ENCODE measurements at regions not wholly inside any gene's neighbourhood (a gene's known extent, or its start where the extent isn't known, plus 50 kb on each side); places are given as distances from the start of the nearest gene placed in this dataset.

- Histone ChIP-seq H3K14ac (ENCODE audit: low read length) (no peak overlapping the region), H4K91ac (ENCODE audit: low read depth, low read length, poor library complexity) (no peak overlapping the region), H3K36me3 (replicated peaks in 1 of 2; ENCODE audit: control insufficient read depth in 2 of 2, insufficient read depth in 2 of 2, low read length in 2 of 2) (no peaks in the 10 kb centered on the region), H3K79me1 (ENCODE audit: low read depth, low read length) (no peaks in the 10 kb centered on the region), H2AK5ac (ENCODE audit: low read depth, low read length) (no peak overlapping the region), H3K18ac (ENCODE audit: low read length) (no peak overlapping the region), H3K27me3 (ENCODE audit: control insufficient read depth in 3 of 3, insufficient read depth in 3 of 3, low read depth in 1 of 3, low read length in 3 of 3) (no peaks in the 10 kb centered on the region), H2BK5ac (ENCODE audit: low read length) (no peak overlapping the region), H3K9me3 (replicated peaks in 1 of 2; ENCODE audit: control insufficient read depth in 2 of 2, insufficient read depth in 1 of 2, low read depth in 1 of 2, low read length in 2 of 2) (no peaks in the 10 kb centered on the region), H3K4ac (ENCODE audit: low read length) (no peak overlapping the region), H2BK12ac (ENCODE audit: low read length) (no peak overlapping the region), H3K4me2 (ENCODE audit: insufficient read depth, low read length, poor library complexity, severe bottlenecking) (no peak overlapping the region), H3K9ac (ENCODE audit: low read depth, low read length, poor library complexity) (no peak overlapping the region), H3K23ac (ENCODE audit: low read depth, low read length, poor library complexity) (no peak overlapping the region), H2BK120ac (ENCODE audit: low read depth, low read length) (no peak overlapping the region), H2BK15ac (ENCODE audit: low read length) (no peak overlapping the region), H3K27ac (replicated peaks; ENCODE audit: low read length) (no peak overlapping the region), H4K8ac (ENCODE audit: low read depth, low read length) (no peak overlapping the region), H3K4me3 (ENCODE audit: low read length in 2 of 2) (no peak overlapping the region), H3K4me1 (ENCODE audit: control insufficient read depth in 2 of 2, insufficient read depth in 1 of 2, low read depth in 1 of 2, low read length in 2 of 2) (peaks cover 2 to 8% of the 10 kb centered on the region in 2 donors), H2AFZ (ENCODE audit: low read length) (no peak overlapping the region)
- no CpG with 5 or more reads among the region's 3 CpGs for WGBS, 2 donors (ENCODE audit: extremely low coverage in 2 of 2, insufficient read length in 2 of 2, insufficient replicate concordance in 1 of 2)
- no peak for DNase-seq (ENCODE audit: low spot score)
Measured at GRCh38 chr3:27943106-27943505, 221.0 kb upstream of the EOMES start.

DNA sequence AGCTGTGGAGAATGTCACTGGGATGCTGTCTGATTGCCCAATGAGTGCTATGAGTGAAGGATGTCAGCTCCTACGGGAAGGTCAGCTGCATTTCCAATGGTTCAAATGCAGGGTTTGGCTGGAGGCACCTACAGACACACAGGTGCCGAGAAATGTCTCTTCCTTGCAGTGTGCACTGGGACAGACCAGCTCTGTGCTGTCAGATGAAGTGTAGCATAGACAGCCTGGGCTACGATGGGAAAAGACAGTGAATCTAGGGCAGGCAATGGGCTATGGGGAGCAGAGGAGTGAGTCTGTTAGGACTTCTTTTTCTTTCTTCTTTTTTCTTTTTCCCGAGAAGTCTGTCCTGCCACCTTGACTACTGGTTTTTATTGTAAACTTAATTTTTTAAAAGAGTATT is 223.1 kb upstream of the EOMES start:
- no peaks in the 10 kb centered on the region for H3K79me1 ChIP-seq (ENCODE audit: low read depth, low read length)
- no CpG with 5 or more reads among the region's 4 CpGs for WGBS, 2 donors (ENCODE audit: extremely low coverage in 2 of 2, insufficient read length in 2 of 2, insufficient replicate concordance in 1 of 2)
- no peak overlapping the region for H3K9ac ChIP-seq (ENCODE audit: low read depth, low read length, poor library complexity)
- DNase-seq (ENCODE audit: low spot score): no peak
- no peak overlapping the region for H2AFZ ChIP-seq (ENCODE audit: low read length)
- no peak overlapping the region for H2BK120ac ChIP-seq (ENCODE audit: low read depth, low read length)
- no peak overlapping the region for H2BK15ac ChIP-seq (ENCODE audit: low read length)
- no peak overlapping the region for H3K14ac ChIP-seq (ENCODE audit: low read length)
- H3K36me3 ChIP-seq (replicated peaks in 1 of 2; ENCODE audit: control insufficient read depth in 2 of 2, insufficient read depth in 2 of 2, low read length in 2 of 2): no peaks in the 10 kb centered on the region
- H3K27me3 ChIP-seq (ENCODE audit: control insufficient read depth in 3 of 3, insufficient read depth in 3 of 3, low read depth in 1 of 3, low read length in 3 of 3): no peaks in the 10 kb centered on the region
- no peak overlapping the region for H2BK5ac ChIP-seq (ENCODE audit: low read length)
- peaks cover 0 to 2% of the 10 kb centered on the region in 2 donors for H3K4me1 ChIP-seq (ENCODE audit: control insufficient read depth in 2 of 2, insufficient read depth in 1 of 2, low read depth in 1 of 2, low read length in 2 of 2)
- no peak overlapping the region for H2AK5ac ChIP-seq (ENCODE audit: low read depth, low read length)
- H3K4me2 ChIP-seq (ENCODE audit: insufficient read depth, low read length, poor library complexity, severe bottlenecking): no peak overlapping the region
- H3K4ac ChIP-seq (ENCODE audit: low read length): no peak overlapping the region
- no peaks in the 10 kb centered on the region for H3K9me3 ChIP-seq (replicated peaks in 1 of 2; ENCODE audit: control insufficient read depth in 2 of 2, insufficient read depth in 1 of 2, low read depth in 1 of 2, low read length in 2 of 2)
- H4K91ac ChIP-seq (ENCODE audit: low read depth, low read length, poor library complexity): no peak overlapping the region
- no peak overlapping the region for H2BK12ac ChIP-seq (ENCODE audit: low read length)
- no peak overlapping the region for H3K4me3 ChIP-seq (ENCODE audit: low read length in 2 of 2)
- no peak overlapping the region for H4K8ac ChIP-seq (ENCODE audit: low read depth, low read length)
- H3K23ac ChIP-seq (ENCODE audit: low read depth, low read length, poor library complexity): no peak overlapping the region
- H3K27ac ChIP-seq (replicated peaks; ENCODE audit: low read length): no peak overlapping the region
- no peak overlapping the region for H3K18ac ChIP-seq (ENCODE audit: low read length)

GRCh38 chr3:27960133-27960532 is 238.0 kb upstream of the EOMES start:
- Histone ChIP-seq H3K79me1 (ENCODE audit: low read depth, low read length) (no peaks in the 10 kb centered on the region), H2BK12ac (ENCODE audit: low read length) (no peak overlapping the region), H3K23ac (ENCODE audit: low read depth, low read length, poor library complexity) (no peak overlapping the region), H3K4me1 (ENCODE audit: control insufficient read depth in 2 of 2, insufficient read depth in 1 of 2, low read depth in 1 of 2, low read length in 2 of 2) (no peaks in the 10 kb centered on the region), H2AFZ (ENCODE audit: low read length) (no peak overlapping the region), H3K27ac (replicated peaks; ENCODE audit: low read length) (no peak overlapping the region), H3K36me3 (replicated peaks in 1 of 2; ENCODE audit: control insufficient read depth in 2 of 2, insufficient read depth in 2 of 2, low read length in 2 of 2) (no peaks in the 10 kb centered on the region), H3K4me2 (ENCODE audit: insufficient read depth, low read length, poor library complexity, severe bottlenecking) (no peak overlapping the region), H3K9ac (ENCODE audit: low read depth, low read length, poor library complexity) (no peak overlapping the region), H3K18ac (ENCODE audit: low read length) (no peak overlapping the region), H4K91ac (ENCODE audit: low read depth, low read length, poor library complexity) (no peak overlapping the region), H2AK5ac (ENCODE audit: low read depth, low read length) (no peak overlapping the region), H4K8ac (ENCODE audit: low read depth, low read length) (no peak overlapping the region), H3K9me3 (replicated peaks in 1 of 2; ENCODE audit: control insufficient read depth in 2 of 2, insufficient read depth in 1 of 2, low read depth in 1 of 2, low read length in 2 of 2) (no peaks in the 10 kb centered on the region), H3K14ac (ENCODE audit: low read length) (no peak overlapping the region), H2BK15ac (ENCODE audit: low read length) (no peak overlapping the region), H3K4me3 (ENCODE audit: low read length in 2 of 2) (no peak overlapping the region), H2BK120ac (ENCODE audit: low read depth, low read length) (no peak overlapping the region), H3K27me3 (ENCODE audit: control insufficient read depth in 3 of 3, insufficient read depth in 3 of 3, low read depth in 1 of 3, low read length in 3 of 3) (no peaks in the 10 kb centered on the region), H2BK5ac (ENCODE audit: low read length) (no peak overlapping the region), H3K4ac (ENCODE audit: low read length) (no peak overlapping the region)
- DNase-seq (ENCODE audit: low spot score): no peak
- WGBS, 2 donors (ENCODE audit: extremely low coverage in 2 of 2, insufficient read length in 2 of 2, insufficient replicate concordance in 1 of 2): no CpG with 5 or more reads among the region's 2 CpGs

DNA sequence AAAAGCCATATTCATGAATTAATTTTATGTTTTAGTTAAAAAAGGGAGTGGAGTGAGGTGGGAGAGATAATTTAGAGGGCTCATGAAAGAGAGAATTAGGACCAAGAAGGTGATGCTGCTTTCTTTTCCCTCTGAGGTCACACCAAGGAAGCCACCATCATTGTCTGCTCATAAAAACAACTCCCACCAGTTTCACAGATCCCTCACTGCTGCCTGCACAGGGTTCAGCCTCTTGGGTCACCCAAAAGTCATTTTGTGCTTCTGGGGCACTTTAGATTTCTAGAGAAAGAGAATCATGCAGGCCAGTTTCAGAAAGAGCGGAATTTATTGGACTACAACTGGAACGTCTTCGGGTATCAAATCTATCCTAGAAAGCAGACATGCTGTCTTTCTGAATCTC is 241.4 kb upstream of the EOMES start:
- no peaks in the 10 kb centered on the region for H3K27me3 ChIP-seq (ENCODE audit: control insufficient read depth in 3 of 3, insufficient read depth in 3 of 3, low read depth in 1 of 3, low read length in 3 of 3)
- no CpG with 5 or more reads among the region's 3 CpGs for WGBS, 2 donors (ENCODE audit: extremely low coverage in 2 of 2, insufficient read length in 2 of 2, insufficient replicate concordance in 1 of 2)
- no peaks in the 10 kb centered on the region for H3K9me3 ChIP-seq (replicated peaks in 1 of 2; ENCODE audit: control insufficient read depth in 2 of 2, insufficient read depth in 1 of 2, low read depth in 1 of 2, low read length in 2 of 2)
- no peak for DNase-seq (ENCODE audit: low spot score)
- no peak overlapping the region for H2BK5ac ChIP-seq (ENCODE audit: low read length)
- no peak overlapping the region for H2BK12ac ChIP-seq (ENCODE audit: low read length)
- no peak overlapping the region for H2BK15ac ChIP-seq (ENCODE audit: low read length)
- H3K27ac ChIP-seq (replicated peaks; ENCODE audit: low read length): no peak overlapping the region
- H3K4ac ChIP-seq (ENCODE audit: low read length): no peak overlapping the region
- H2AK5ac ChIP-seq (ENCODE audit: low read depth, low read length): no peak overlapping the region
- H3K4me2 ChIP-seq (ENCODE audit: insufficient read depth, low read length, poor library complexity, severe bottlenecking): no peak overlapping the region
- no peak overlapping the region for H3K23ac ChIP-seq (ENCODE audit: low read depth, low read length, poor library complexity)
- H3K14ac ChIP-seq (ENCODE audit: low read length): no peak overlapping the region
- no peak overlapping the region for H3K4me3 ChIP-seq (ENCODE audit: low read length in 2 of 2)
- no peak overlapping the region for H2AFZ ChIP-seq (ENCODE audit: low read length)
- no peak overlapping the region for H2BK120ac ChIP-seq (ENCODE audit: low read depth, low read length)
- H4K8ac ChIP-seq (ENCODE audit: low read depth, low read length): no peak overlapping the region
- no peaks in the 10 kb centered on the region for H3K4me1 ChIP-seq (ENCODE audit: control insufficient read depth in 2 of 2, insufficient read depth in 1 of 2, low read depth in 1 of 2, low read length in 2 of 2)
- H3K9ac ChIP-seq (ENCODE audit: low read depth, low read length, poor library complexity): no peak overlapping the region
- H3K18ac ChIP-seq (ENCODE audit: low read length): no peak overlapping the region
- H4K91ac ChIP-seq (ENCODE audit: low read depth, low read length, poor library complexity): no peak overlapping the region
- H3K79me1 ChIP-seq (ENCODE audit: low read depth, low read length): no peaks in the 10 kb centered on the region
- H3K36me3 ChIP-seq (replicated peaks in 1 of 2; ENCODE audit: control insufficient read depth in 2 of 2, insufficient read depth in 2 of 2, low read length in 2 of 2): no peaks in the 10 kb centered on the region
